ENCODE measurements at regions not wholly inside any gene's neighbourhood (a gene's known extent, or its start where the extent isn't known, plus 50 kb on each side); places are given as distances from the start of the nearest gene placed in this dataset.

GRCh38 chr1:216793303-216793702, 70.1 kb upstream of the ESRRG start:
- Histone ChIP-seq H3K4me1 (ENCODE audit: control insufficient read depth, low read depth, low read length) (no peaks in the 10 kb centered on the region), H3K27ac (ENCODE audit: low read depth, low read length) (no peak overlapping the region), H3K18ac (ENCODE audit: low read length) (no peak overlapping the region), H2BK120ac (ENCODE audit: low read depth, low read length) (no peak overlapping the region), H3K36me3 (ENCODE audit: control insufficient read depth, insufficient read depth, low read length) (no peaks in the 10 kb centered on the region), H2BK5ac (ENCODE audit: low read length) (no peak overlapping the region), H2AK5ac (ENCODE audit: low read length) (no peak overlapping the region), H3K4me2 (ENCODE audit: low read length) (no peak overlapping the region), H3K23ac (ENCODE audit: low read length) (no peak overlapping the region), H3K79me2 (ENCODE audit: control insufficient read depth, insufficient read depth, low read length) (no peaks in the 10 kb centered on the region), H2BK15ac (replicated peaks; ENCODE audit: low read depth) (no peak overlapping the region), H3K9ac (ENCODE audit: low read length) (no peak overlapping the region), H3K4me3 (ENCODE audit: low read length) (no peak overlapping the region), H3K4ac (ENCODE audit: low read depth, low read length) (no peak overlapping the region), H3K79me1 (ENCODE audit: low read length) (no peaks in the 10 kb centered on the region), H3K56ac (ENCODE audit: low read length) (no peak overlapping the region), H4K5ac (ENCODE audit: low read length) (no peak overlapping the region), H3K27me3 (ENCODE audit: insufficient read depth, low read length, poor library complexity) (no peaks in the 10 kb centered on the region), H4K8ac (ENCODE audit: low read depth, low read length) (no peak overlapping the region)
- peak; percentile 73 for DNase-seq

DNA sequence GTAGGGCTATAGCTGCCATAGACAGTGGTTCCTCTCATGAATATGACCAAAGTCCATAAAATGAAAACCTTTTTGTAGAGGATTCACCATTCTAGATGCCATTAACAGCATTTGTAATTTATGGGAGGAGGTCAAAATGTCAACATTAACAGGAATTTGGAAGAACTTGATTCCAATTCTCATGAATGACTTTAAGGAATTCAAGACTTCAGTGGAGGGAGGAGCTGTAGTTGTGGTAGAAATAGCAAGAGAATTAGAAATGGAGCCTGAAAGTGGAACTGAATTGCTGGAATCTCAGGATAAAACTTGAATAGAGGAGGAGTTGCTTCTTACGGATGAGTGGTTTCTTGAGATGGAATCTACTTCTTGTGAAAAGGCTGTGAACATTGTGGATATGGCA, 65.4 kb upstream of the ESRRG start:
- Histone ChIP-seq H3K36me3 (ENCODE audit: control insufficient read depth, insufficient read depth, low read length) (no peaks in the 10 kb centered on the region), H4K5ac (ENCODE audit: low read length) (no peak overlapping the region), H3K23ac (ENCODE audit: low read length) (no peak overlapping the region), H4K8ac (ENCODE audit: low read depth, low read length) (no peak overlapping the region), H3K79me2 (ENCODE audit: control insufficient read depth, insufficient read depth, low read length) (no peaks in the 10 kb centered on the region), H3K27ac (ENCODE audit: low read depth, low read length) (no peak overlapping the region), H3K18ac (ENCODE audit: low read length) (no peak overlapping the region), H3K56ac (ENCODE audit: low read length) (no peak overlapping the region), H3K4me1 (ENCODE audit: control insufficient read depth, low read depth, low read length) (no peaks in the 10 kb centered on the region), H3K4ac (ENCODE audit: low read depth, low read length) (no peak overlapping the region), H2BK120ac (ENCODE audit: low read depth, low read length) (no peak overlapping the region), H3K9ac (ENCODE audit: low read length) (no peak overlapping the region), H3K4me3 (ENCODE audit: low read length) (no peak overlapping the region), H2BK15ac (replicated peaks; ENCODE audit: low read depth) (no peak overlapping the region), H2AK5ac (ENCODE audit: low read length) (no peak overlapping the region), H3K79me1 (ENCODE audit: low read length) (no peaks in the 10 kb centered on the region), H2BK5ac (ENCODE audit: low read length) (no peak overlapping the region), H3K27me3 (ENCODE audit: insufficient read depth, low read length, poor library complexity) (no peaks in the 10 kb centered on the region), H3K4me2 (ENCODE audit: low read length) (no peak overlapping the region)
- WGBS (ENCODE audit: extremely low coverage, insufficient coverage, low lambda C conversion rate), result no CpG with 5 or more reads among the region's 1 CpG
- no peak for DNase-seq

GRCh38 chr1:216785737-216786136, 62.5 kb upstream of the ESRRG start:
- Histone ChIP-seq H2AK5ac (ENCODE audit: low read length) (no peak overlapping the region), H3K27ac (ENCODE audit: low read depth, low read length) (no peak overlapping the region), H3K18ac (ENCODE audit: low read length) (no peak overlapping the region), H2BK120ac (ENCODE audit: low read depth, low read length) (no peak overlapping the region), H4K8ac (ENCODE audit: low read depth, low read length) (no peak overlapping the region), H3K9ac (ENCODE audit: low read length) (no peak overlapping the region), H3K4me2 (ENCODE audit: low read length) (no peak overlapping the region), H3K27me3 (ENCODE audit: insufficient read depth, low read length, poor library complexity) (no peaks in the 10 kb centered on the region), H4K5ac (ENCODE audit: low read length) (no peak overlapping the region), H3K4ac (ENCODE audit: low read depth, low read length) (no peak overlapping the region), H3K4me1 (ENCODE audit: control insufficient read depth, low read depth, low read length) (no peaks in the 10 kb centered on the region), H3K23ac (ENCODE audit: low read length) (no peak overlapping the region), H3K79me2 (ENCODE audit: control insufficient read depth, insufficient read depth, low read length) (no peaks in the 10 kb centered on the region), H3K4me3 (ENCODE audit: low read length) (no peak overlapping the region), H3K79me1 (ENCODE audit: low read length) (no peaks in the 10 kb centered on the region), H2BK5ac (ENCODE audit: low read length) (no peak overlapping the region), H2BK15ac (replicated peaks; ENCODE audit: low read depth) (no peak overlapping the region), H3K56ac (ENCODE audit: low read length) (no peak overlapping the region), H3K36me3 (ENCODE audit: control insufficient read depth, insufficient read depth, low read length) (no peaks in the 10 kb centered on the region)
- no peak for DNase-seq
- no CpG with 5 or more reads among the region's 4 CpGs for WGBS (ENCODE audit: extremely low coverage, insufficient coverage, low lambda C conversion rate)

DNA sequence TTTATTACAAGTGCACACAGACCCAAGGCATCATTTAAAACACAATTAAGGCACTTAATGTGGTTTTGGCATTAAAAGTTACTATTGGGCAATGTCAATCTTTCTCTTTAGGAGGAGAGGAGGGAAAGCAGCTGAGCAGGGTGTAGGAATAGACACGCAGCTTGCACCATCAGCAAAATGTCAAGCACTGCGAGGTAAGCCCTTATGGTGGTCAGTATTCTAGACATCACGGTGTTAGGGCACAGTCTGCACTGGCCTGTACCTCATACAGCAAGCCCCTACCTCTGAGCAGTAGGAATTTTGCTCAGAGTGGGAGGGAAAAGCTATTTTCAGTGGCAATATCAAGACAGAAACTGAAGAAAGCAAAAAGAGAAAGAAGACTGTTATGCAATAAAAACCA, 62.0 kb upstream of the ESRRG start:
- H4K8ac ChIP-seq (ENCODE audit: low read depth, low read length), result no peak overlapping the region
- no CpG with 5 or more reads among the region's 3 CpGs for WGBS (ENCODE audit: extremely low coverage, insufficient coverage, low lambda C conversion rate)
- no peak overlapping the region for H3K4me2 ChIP-seq (ENCODE audit: low read length)

GRCh38 chr1:216779686-216780085, 56.5 kb upstream of the ESRRG start:
- Histone ChIP-seq H3K4ac (ENCODE audit: low read depth, low read length) (no peak overlapping the region), H3K4me3 (ENCODE audit: low read length) (no peak overlapping the region), H3K79me2 (ENCODE audit: control insufficient read depth, insufficient read depth, low read length) (no peaks in the 10 kb centered on the region), H3K27ac (ENCODE audit: low read depth, low read length) (no peak overlapping the region), H4K5ac (ENCODE audit: low read length) (no peak overlapping the region), H3K79me1 (ENCODE audit: low read length) (no peaks in the 10 kb centered on the region), H2BK15ac (replicated peaks; ENCODE audit: low read depth) (no peak overlapping the region), H3K18ac (ENCODE audit: low read length) (no peak overlapping the region), H2BK5ac (ENCODE audit: low read length) (no peak overlapping the region), H3K9ac (ENCODE audit: low read length) (no peak overlapping the region), H3K36me3 (ENCODE audit: control insufficient read depth, insufficient read depth, low read length) (no peaks in the 10 kb centered on the region), H3K4me2 (ENCODE audit: low read length) (no peak overlapping the region), H4K8ac (ENCODE audit: low read depth, low read length) (no peak overlapping the region), H3K4me1 (ENCODE audit: control insufficient read depth, low read depth, low read length) (no peaks in the 10 kb centered on the region), H2AK5ac (ENCODE audit: low read length) (no peak overlapping the region), H3K23ac (ENCODE audit: low read length) (no peak overlapping the region), H3K56ac (ENCODE audit: low read length) (no peak overlapping the region), H3K27me3 (ENCODE audit: insufficient read depth, low read length, poor library complexity) (no peaks in the 10 kb centered on the region), H2BK120ac (ENCODE audit: low read depth, low read length) (no peak overlapping the region)
- DNase-seq, result no peak

More for the DNA sequence above, 62.0 kb upstream of the ESRRG start:
- Histone ChIP-seq H2BK120ac (ENCODE audit: low read depth, low read length) (no peak overlapping the region), H3K9ac (ENCODE audit: low read length) (no peak overlapping the region), H3K36me3 (ENCODE audit: control insufficient read depth, insufficient read depth, low read length) (no peaks in the 10 kb centered on the region), H3K27me3 (ENCODE audit: insufficient read depth, low read length, poor library complexity) (no peaks in the 10 kb centered on the region), H3K4ac (ENCODE audit: low read depth, low read length) (no peak overlapping the region), H2BK5ac (ENCODE audit: low read length) (no peak overlapping the region), H3K79me1 (ENCODE audit: low read length) (no peaks in the 10 kb centered on the region), H3K56ac (ENCODE audit: low read length) (no peak overlapping the region), H3K18ac (ENCODE audit: low read length) (no peak overlapping the region), H4K5ac (ENCODE audit: low read length) (no peak overlapping the region), H2AK5ac (ENCODE audit: low read length) (no peak overlapping the region), H3K79me2 (ENCODE audit: control insufficient read depth, insufficient read depth, low read length) (no peaks in the 10 kb centered on the region), H3K23ac (ENCODE audit: low read length) (no peak overlapping the region), H3K4me1 (ENCODE audit: control insufficient read depth, low read depth, low read length) (no peaks in the 10 kb centered on the region), H3K27ac (ENCODE audit: low read depth, low read length) (no peak overlapping the region), H3K4me3 (ENCODE audit: low read length) (no peak overlapping the region), H2BK15ac (replicated peaks; ENCODE audit: low read depth) (no peak overlapping the region)
- no peak for DNase-seq

DNA sequence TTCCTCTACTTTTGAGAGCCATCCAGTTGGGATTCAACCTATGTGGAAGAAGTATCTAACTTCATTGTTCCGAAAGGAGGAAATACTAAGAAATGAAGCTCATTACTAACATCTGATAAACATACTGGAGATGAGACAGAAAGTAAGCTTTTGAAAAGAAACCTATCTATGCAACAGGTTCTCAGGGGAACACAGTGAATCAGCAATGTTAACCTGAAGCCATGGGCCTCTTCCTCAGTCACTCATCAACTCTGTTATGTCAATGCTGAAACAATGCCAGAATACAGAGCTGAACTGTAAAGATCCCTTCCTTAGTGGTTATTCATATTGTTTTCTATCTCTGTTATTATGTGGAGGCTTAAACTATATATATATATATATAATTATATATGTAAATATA, 55.5 kb upstream of the ESRRG start:
- Histone ChIP-seq H3K27me3 (ENCODE audit: insufficient read depth, low read length, poor library complexity) (no peaks in the 10 kb centered on the region), H3K9ac (ENCODE audit: low read length) (no peak overlapping the region), H3K36me3 (ENCODE audit: control insufficient read depth, insufficient read depth, low read length) (no peaks in the 10 kb centered on the region), H4K5ac (ENCODE audit: low read length) (no peak overlapping the region), H3K4me3 (ENCODE audit: low read length) (no peak overlapping the region), H4K8ac (ENCODE audit: low read depth, low read length) (no peak overlapping the region), H3K18ac (ENCODE audit: low read length) (no peak overlapping the region), H3K4ac (ENCODE audit: low read depth, low read length) (no peak overlapping the region), H3K23ac (ENCODE audit: low read length) (no peak overlapping the region), H2BK15ac (replicated peaks; ENCODE audit: low read depth) (no peak overlapping the region), H3K4me1 (ENCODE audit: control insufficient read depth, low read depth, low read length) (no peaks in the 10 kb centered on the region), H3K79me1 (ENCODE audit: low read length) (no peaks in the 10 kb centered on the region), H3K4me2 (ENCODE audit: low read length) (no peak overlapping the region), H2BK5ac (ENCODE audit: low read length) (no peak overlapping the region), H2BK120ac (ENCODE audit: low read depth, low read length) (no peak overlapping the region), H2AK5ac (ENCODE audit: low read length) (no peak overlapping the region), H3K56ac (ENCODE audit: low read length) (no peak overlapping the region), H3K79me2 (ENCODE audit: control insufficient read depth, insufficient read depth, low read length) (no peaks in the 10 kb centered on the region), H3K27ac (ENCODE audit: low read depth, low read length) (no peak overlapping the region)
- no peak for DNase-seq
- WGBS (ENCODE audit: extremely low coverage, insufficient coverage, low lambda C conversion rate), result no CpG with 5 or more reads among the region's 1 CpG

Data from mesendoderm (in vitro differentiated cells).